Non-pigmented ciliary epithelial cell (primary cell): ENCODE measurements at regions not wholly inside any gene's neighbourhood (a gene's known extent, or its start where the extent isn't known, plus 50 kb on each side); places are given as distances from the start of the nearest gene placed in this dataset.

Source experiments
- DNase-seq: peaks from one replicate; pipeline ENCODE4 v3.0.0-alpha.2; 2010; ENCODE audit warnings: low read depth

DNA sequence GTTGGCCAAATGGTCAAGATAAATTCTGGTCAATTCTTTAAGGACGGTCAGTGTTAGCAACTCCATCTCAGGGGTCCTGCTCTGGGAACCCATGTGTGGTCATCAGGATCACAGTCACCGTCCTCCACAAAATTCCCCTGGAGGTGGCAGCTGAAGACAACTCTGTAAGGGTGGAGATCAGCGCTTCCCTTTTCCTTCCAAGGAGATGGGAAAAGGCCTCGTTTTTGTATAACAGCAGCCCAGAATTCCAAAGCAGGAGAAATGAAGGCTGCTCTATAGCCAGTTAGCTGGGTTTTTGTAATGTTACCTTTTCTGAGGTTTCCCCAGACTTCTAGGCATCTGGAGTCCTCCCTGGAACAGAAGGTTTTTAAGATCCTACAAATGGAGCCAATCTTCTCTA is 334.8 kb downstream of the MYCN start:
- no peak for DNase-seq

DNA sequence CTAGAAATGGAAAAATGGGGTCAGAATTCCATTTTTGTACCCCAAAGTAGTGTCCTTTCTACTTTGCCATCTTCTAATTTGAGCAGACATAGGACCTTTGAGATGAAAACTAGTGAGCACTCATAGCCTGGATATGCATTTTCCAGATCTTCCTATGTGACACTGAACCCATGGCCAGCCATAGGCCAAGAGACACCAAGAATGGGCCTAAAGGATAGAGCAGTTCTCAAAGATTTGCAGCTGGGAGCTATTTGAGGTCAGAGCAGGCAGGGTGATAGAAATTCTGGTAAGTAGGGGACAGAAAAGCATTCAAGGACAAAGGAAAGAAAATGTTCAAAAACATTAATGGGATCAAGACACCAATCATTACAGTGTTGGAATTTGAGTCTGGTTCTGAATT is 332.8 kb downstream of the MYCN start:
- DNase-seq: no peak

DNA sequence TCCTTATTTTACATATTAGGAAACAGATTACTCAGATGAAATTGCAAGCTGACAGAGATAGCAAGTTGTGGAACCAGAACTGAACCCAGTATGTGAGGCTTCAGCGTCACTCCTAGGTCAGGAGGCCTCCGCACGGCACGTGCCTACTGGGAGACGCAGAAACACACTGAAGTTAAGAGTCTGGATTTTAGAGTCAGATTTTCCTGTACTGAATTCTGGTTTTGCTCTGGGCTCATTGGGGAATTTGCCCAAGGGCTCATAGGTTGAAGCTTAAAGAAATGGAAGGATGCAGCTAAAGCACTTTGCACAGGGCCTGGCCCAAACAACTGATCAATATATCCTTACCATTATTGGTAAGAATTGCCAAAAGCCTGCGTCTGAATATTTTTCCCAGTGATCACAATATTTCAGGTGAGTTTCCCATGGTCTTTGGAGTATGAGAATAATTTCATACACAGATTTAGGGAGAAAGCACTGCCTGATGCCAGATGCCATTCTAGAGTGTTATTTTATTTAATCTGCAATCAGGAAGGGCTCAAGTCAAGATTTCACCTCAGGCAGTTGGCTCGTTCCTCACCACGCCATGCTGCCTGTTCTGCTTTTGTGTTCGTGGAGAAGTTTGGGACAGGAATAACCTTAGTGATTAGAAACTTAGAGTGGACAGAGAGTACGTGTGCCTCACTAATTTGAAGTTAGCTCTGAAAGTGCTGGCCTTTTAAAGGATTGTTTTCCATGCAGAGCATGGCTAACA is 331.9 kb downstream of the MYCN start:
- DNase-seq: no peak

DNA sequence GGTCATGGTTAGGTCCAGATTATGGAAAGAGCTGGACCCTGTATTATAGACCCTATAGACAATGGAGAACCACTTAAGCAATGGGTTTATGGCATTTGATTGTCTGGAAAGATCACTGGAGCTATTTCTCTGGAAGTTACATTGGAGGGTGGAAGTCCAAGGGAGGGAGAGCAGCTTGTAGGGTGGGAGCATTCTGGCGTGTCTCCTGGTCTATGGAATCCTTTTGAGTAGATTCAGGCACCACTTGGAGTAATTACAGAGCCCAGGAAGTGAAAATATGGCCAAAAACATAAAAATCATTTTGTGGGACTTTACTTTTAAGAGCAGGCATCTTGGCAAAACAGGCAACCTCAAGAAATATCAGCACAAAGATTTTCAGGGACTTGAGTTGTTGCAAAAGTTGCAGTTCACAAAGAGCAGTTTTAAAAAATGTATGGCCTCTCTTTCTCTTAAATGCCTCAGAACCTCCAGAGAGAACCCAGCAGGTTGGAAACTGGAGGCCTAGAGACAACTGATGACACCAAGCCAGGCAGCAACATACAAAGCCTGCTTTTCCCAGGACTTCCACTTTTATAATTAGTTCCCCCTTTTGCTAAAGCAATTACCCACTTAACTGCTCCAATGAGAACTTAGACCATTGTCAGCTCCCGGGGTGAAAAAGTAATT is 331.0 kb downstream of the MYCN start:
- DNase-seq: no peak

DNA sequence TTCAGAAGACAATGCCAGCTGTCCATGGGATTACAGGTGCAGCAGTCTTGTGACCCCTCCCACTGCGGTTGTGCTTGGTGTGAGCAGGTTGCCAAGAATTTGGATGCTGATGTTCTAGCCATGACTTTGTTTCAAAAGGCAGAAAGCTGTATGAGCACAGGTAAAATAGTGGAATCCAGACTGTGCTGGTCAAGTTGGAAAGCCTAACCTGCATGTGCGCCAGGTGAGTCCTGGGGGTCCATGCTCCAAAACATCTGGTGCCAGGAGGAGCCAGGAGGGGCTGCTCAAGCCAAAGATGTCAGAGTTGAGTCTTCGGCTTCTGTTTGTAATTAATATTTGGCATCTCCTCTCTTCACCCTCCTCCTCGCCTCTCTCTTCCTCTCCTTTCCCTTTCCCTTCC is 330.1 kb downstream of the MYCN start:
- DNase-seq: no peak

DNA sequence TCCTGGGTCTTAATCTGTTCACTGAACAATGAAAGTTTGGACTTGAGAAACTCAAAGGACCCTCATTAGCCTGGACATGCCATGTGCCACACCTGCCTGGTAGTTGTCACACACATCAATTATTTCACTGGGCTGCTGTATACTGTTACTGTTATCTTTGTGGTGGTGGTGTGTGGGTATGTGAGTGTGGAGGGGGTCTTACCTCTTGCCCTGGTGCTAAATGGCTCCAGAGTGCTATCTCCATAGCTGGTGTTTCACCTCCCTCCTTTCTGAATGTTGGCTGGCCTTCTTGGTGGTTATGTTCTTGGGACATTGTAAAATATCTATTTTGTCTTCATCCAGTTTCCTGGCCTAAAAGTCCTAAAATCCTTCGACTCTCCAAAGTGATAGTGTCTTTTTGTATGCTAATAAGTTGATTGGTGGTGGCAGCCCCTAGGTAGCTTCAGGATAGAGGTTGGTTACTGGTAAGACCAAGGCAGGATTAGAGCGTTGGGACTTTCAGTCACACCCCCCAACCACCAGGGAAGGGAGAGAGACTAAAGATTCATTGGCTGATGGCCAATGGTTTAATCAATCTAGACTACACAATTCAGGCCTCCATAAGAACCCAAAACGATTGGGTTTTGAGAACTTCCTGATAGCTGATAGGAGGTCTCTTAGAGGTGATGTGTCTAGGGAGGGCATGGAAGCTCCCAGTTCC is 328.1 kb downstream of the MYCN start:
- DNase-seq: no peak

DNA sequence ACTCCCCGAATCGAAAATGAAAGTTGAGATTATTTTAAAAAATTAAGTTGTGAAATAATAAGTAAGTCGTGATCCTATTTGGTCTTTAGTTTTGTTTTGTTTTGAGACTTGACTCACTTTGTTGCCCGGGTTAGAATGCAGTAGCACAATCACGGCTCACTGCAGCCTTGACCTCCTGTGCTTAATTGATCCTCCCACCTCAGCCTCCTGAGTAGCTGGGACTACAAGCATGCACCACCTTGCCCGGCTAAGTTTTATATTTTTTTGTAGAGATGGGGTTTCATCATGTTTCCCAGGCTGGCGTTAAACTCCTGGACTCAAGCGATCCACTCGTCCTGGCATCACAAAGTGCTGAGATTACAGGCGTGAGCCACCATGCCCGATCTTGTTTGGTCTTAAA is 326.2 kb downstream of the MYCN start:
- DNase-seq: no peak

DNA sequence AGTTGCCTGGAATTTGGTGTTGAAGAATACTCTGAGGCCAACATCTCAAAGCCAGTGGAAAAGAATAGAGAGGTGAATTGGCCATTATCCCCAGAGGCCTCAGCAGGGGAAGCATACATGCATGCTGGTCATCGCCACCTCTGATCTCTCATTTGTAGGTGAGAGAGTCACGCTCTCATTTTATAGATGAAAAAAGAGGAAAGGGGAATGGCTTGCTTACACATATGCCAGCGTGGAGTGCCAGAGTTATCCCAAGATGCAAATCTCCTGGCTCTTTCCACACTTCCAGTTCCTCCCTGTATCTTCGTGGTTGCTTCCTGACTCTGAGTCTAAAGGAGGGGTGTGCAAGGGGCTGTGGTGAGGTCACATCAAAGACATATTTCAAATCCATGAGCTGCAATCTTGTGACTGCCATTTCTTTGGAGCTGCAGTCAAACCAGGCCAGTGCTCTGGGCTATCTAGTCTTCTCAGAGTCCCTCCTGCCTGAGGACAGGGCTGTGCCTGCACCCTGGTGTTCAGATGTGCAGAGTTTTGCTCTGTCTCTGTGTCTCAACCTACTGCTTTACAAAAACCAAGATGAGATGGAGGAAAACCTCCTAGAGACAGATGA is 324.7 kb downstream of the MYCN start:
- DNase-seq: no peak

DNA sequence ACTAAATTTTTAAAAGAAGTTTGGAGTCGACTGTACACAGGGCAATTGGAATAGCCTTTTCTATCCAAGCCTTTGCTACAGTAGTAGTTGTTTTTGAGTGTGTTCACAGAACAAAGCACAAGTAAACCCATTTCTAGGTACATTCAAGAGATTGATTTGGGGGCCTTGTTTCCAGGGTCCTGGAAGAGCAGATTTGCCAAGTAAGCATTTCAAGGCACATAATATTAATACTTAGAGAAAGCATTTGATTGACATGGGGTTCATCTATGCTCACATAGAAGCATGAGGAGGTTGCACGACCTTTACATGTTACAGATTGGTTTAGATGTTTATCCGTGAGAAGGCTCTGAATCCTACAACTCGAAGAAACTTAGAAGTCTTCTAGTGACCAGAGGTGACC is 324.1 kb downstream of the MYCN start:
- DNase-seq: no peak

DNA sequence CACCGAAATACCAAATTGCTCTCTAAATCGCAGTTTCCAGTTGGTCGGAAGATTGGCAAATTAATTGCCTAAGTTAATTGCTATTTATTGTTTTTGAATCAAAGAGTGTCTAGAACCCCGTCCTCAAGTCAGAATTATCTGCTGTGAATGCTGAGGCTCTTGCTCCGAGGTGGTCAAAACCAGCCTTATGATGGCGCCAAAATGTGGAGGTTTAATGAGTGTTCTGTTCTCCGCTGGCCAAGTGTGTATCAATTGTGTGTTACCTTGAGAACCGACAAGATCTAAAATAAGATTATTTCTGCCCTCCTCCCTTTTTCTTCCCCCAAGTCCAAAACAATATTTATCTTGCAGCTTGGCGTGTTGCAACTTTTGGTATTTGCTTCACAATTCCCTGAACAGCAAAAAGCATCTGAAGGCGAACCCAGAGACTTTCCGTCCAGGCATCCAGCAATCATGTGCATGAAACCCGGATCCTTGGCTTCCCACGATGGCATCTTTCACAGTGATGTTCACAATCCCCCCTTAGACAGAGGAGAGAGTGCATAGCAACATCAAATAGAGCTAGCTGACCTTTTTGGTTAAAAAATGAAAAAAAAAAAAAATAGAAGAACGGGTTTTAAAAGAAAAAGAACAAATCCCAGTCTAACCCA is 323.0 kb downstream of the MYCN start:
- DNase-seq: no peak

DNA sequence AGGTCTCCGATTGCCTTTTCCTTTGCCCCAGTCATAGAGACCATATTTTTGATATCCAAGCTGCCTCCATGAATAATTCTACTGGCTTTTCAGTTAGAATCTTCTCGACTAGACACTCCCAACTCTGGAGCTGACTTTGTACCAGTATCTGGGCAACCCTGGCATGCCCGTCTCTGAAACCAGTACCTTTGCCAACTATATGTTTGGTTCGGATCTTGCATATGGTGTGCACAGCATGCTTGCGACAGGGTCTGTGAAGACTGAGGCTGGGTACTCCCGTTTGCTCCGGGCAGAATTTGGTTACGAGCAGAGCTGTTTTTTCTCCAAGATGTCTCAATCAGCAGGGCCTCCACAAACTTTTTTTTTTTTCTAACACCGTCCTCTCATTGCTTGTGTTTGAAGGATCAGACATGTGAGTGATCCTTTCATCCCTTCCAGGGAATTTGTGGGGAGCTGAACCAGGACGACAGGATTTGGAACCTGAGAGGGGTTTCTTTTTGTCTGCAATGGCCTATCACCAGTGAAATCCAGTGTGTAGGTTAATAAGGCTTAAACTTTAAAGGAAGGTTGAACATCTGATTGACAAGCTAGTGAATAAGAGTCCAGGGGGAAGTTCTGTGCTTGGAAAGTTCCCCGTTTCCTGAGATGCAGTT is 322.3 kb downstream of the MYCN start:
- no peak for DNase-seq

DNA sequence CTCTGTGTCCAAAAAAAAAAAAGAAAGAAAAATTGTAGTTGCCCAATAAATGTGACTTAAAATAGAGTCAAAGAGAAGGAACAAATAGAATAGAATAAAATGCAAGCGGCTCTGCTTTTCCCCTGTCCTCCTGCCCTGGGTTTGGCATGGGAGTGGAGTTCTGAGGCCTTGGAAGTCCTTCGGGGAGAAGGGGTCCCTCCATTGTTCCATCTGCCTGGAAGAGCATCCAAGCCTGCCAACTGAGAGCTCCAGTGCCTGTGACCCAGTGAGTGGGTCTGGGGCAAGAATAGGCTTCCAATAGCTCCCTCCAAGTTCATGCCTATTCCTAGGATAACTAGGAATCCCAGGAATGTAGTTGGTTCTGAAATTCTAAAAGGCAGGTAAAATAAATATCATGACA is 321.4 kb downstream of the MYCN start:
- no peak for DNase-seq

DNA sequence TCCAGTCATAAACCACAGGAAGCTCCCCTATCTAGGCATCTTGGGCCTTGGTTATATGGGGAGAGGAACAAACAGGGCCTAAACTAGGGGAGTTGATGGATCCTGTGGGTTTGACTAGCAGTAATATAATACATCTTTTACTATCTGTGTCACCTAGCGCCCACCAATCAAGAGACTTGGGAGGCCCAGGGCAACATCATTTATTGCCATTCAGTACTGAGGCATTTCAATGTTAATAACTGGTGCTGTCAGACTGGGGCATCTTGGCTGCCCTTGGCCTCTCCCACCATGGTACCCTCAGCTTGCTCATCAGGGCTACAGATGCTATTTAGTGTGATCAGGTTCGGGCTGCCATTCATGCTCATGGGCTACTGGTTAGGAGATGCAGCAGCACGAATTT is 320.7 kb downstream of the MYCN start:
- no peak for DNase-seq

DNA sequence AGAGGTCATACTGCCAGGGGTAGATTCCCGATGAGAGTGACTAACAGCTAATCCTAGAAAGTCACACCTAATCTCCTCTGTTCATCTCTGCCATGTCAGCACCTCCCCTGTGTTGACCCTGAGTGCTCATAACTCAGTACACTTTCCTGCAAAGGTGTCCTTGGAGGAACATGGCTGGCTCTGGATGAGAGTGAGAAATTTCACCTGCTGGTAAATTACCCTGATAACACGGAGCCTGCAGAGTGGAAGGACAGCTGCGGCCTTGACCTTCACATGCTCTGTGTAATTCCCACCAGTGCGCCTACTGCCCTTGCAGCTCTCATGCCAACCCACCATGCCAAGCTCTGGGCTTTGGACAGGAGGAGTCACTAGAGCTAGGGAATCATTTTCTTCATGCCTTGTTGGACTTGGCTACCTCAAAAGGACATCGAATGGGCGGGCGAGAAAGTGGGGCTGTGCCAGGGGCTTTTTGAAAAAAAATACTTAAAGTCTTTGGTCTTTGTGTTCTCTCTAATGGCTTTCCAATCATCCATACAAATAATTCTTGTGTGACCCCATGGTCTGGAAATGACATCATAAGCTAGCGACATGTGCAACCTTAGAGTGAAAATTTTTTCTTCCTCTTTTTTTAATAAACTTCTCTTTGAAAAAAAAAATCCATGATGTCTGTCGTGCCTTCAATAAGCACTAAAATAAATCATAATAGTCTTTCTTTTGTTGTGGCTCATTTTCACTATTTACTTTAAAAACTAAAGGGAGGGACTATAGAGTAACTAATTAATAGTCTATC is 319.9 kb downstream of the MYCN start:
- DNase-seq: no peak

DNA sequence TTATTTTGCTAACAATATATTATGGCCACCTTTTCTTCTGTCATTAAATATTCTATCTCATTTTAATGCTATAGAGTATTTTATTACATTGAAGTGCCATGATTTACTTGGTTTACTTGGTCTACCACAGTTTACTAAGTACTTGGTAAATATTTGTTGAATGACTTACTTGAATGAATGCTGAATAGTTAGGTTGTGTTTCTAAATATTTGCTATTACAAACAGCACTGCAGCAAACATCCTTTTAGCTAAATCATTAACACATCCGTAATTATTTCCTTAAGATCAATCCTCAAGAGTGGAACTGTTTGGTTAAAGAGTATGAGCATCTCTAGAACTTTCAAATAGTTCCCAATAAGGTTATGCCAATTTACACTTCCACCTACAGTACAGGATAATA is 318.7 kb downstream of the MYCN start:
- DNase-seq: no peak

DNA sequence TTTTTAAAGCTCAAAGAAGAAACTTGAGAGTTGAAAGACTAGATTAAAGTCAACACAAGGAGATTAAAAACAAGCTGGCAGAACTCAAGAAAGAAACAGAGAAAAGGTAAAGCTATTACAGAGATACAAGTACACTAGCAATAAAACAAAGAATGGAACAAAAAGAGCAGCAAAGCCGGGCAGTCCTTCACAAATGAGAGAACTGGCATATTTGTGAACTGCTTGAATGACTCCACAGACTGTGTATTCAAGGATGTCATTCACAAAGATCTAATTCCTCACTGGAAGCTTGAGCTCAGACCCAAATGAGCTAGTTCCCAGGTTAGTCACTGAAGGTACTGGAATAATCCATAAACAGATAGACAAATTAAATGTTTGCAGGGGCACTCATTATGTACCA is 318.0 kb downstream of the MYCN start:
- no peak for DNase-seq

DNA sequence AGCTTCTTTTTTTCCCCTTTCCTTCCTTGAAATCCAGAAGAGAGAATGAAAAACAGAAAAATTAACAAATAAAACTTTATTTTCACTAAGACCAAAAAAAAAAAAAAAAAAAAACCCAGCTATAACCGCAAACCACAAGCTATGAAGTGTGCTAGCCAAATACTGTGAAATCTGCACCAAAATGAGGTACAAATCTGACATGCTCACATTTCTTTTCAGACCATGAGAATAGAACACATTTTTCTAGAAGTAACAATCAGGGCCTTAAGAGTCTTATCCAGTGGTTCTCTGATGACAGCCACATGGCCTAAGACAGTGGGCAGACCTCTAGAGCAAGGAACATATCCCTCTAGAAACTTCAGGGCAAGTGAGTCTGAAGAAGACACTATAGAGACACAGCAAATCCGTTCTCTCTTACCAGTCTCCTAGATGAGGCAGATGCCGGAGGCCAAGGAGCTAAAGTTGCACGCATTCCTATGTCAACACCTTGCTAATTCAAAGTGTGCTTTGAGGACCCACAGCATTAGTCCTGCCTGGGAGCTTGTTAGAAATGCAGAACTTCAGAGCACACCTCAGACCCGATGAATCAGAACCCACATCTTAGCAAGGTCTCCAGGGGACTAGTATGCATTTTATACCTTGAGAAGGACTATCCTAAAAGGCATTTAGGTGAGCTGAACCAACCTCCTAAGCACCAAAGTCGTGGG is 317.1 kb downstream of the MYCN start:
- no peak for DNase-seq

DNA sequence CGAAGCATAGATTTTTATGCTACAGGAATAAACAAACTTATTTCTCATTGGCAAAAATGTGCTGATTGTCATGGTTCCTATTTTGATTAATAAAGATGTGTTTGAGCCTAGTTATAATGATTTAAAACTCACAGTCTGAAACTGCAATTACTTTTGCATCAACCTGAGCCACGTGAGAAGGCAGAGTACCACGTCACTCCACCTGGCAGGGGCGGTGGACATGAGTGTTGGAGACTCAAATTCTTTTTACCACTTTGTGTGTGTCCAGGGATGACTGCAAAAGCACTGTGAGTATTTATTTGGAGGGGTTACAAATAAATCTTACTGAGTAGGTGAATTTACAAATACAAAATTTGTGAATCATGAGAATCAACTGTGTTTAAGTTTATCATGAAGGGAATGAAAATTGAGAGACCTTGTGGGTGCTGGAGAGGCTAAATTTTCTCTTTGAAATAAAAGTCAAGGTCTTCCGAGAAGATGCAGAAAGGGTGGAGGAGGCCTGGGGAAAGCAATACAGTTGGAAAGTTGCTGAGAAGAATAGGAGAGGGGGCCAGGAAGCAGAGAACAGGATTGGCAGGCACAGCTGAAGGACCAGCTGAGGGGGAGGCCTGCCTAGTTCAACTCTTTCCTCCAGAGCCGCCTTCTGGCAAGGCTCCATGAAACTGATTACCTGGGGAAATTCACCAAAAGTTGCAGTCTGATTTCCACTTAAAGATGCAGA is 316.4 kb downstream of the MYCN start:
- no peak for DNase-seq

DNA sequence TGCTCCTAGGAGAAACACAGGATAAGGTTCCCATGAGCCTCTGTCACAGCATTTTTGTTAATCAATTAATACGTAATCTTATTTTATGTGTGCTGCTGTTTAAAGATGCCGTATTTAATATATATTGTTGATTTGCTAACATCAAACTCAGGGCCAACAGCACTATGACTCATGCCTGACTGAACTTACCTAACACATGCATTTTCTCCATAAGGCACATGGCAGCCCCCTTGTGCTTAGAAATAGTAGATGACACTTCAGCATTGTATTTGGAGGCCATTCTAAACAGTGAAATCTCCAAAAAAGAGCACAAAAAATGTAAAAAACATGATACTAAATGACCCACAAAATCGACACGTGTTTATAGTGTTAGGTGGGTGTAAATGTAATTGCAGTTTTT is 314.8 kb downstream of the MYCN start:
- no peak for DNase-seq
